ENCODE measurements at regions not wholly inside any gene's neighbourhood (a gene's known extent, or its start where the extent isn't known, plus 50 kb on each side); places are given as distances from the start of the nearest gene placed in this dataset.

DNA sequence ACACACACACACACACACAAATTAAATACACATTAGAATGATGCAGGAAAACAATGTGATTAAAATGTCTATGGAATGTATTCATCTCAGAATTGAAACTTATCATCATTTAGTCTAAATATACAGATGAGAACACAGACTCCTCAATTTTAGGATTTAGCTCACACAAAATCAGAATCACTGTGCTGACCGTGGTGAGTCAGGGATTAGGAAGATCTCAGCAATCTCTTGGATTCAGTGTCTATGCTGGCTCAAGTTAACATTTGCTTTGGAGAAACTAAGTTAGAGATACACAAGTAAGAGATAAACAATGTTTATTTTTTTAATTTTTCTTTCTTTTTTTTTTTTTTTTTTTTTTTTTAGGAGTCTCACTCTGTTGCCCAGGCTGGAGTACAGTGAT lies 323.6 kb downstream of the KLF12 start:
- TF ChIP-seq, protein P1, sequence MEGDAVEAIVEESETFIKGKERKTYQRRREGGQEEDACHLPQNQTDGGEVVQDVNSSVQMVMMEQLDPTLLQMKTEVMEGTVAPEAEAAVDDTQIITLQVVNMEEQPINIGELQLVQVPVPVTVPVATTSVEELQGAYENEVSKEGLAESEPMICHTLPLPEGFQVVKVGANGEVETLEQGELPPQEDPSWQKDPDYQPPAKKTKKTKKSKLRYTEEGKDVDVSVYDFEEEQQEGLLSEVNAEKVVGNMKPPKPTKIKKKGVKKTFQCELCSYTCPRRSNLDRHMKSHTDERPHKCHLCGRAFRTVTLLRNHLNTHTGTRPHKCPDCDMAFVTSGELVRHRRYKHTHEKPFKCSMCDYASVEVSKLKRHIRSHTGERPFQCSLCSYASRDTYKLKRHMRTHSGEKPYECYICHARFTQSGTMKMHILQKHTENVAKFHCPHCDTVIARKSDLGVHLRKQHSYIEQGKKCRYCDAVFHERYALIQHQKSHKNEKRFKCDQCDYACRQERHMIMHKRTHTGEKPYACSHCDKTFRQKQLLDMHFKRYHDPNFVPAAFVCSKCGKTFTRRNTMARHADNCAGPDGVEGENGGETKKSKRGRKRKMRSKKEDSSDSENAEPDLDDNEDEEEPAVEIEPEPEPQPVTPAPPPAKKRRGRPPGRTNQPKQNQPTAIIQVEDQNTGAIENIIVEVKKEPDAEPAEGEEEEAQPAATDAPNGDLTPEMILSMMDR (IDR thresholded peaks at IDR 0.05), result no peak
- TF ChIP-seq POLR2AphosphoS5 (IDR thresholded peaks at IDR 0.05; ENCODE audit: low read depth, low read length), result no peak
- TF ChIP-seq, protein P2, sequence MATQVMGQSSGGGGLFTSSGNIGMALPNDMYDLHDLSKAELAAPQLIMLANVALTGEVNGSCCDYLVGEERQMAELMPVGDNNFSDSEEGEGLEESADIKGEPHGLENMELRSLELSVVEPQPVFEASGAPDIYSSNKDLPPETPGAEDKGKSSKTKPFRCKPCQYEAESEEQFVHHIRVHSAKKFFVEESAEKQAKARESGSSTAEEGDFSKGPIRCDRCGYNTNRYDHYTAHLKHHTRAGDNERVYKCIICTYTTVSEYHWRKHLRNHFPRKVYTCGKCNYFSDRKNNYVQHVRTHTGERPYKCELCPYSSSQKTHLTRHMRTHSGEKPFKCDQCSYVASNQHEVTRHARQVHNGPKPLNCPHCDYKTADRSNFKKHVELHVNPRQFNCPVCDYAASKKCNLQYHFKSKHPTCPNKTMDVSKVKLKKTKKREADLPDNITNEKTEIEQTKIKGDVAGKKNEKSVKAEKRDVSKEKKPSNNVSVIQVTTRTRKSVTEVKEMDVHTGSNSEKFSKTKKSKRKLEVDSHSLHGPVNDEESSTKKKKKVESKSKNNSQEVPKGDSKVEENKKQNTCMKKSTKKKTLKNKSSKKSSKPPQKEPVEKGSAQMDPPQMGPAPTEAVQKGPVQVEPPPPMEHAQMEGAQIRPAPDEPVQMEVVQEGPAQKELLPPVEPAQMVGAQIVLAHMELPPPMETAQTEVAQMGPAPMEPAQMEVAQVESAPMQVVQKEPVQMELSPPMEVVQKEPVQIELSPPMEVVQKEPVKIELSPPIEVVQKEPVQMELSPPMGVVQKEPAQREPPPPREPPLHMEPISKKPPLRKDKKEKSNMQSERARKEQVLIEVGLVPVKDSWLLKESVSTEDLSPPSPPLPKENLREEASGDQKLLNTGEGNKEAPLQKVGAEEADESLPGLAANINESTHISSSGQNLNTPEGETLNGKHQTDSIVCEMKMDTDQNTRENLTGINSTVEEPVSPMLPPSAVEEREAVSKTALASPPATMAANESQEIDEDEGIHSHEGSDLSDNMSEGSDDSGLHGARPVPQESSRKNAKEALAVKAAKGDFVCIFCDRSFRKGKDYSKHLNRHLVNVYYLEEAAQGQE (IDR thresholded peaks at IDR 0.05; ENCODE audit: insufficient read depth in 1 of 2, low read depth in 2 of 2, low read length in 1 of 2), result no peak
- no peak for TF ChIP-seq SIN3A (IDR thresholded peaks at IDR 0.05; ENCODE audit: borderline replicate concordance, insufficient read depth, low read depth, low read length)
- TF ChIP-seq TCF7L2 (IDR thresholded peaks at IDR 0.05; ENCODE audit: low read depth, low read length), result no peak
